ENCODE measurements at regions not wholly inside any gene's neighbourhood (a gene's known extent, or its start where the extent isn't known, plus 50 kb on each side); places are given as distances from the start of the nearest gene placed in this dataset.

- TF ChIP-seq, protein P1, sequence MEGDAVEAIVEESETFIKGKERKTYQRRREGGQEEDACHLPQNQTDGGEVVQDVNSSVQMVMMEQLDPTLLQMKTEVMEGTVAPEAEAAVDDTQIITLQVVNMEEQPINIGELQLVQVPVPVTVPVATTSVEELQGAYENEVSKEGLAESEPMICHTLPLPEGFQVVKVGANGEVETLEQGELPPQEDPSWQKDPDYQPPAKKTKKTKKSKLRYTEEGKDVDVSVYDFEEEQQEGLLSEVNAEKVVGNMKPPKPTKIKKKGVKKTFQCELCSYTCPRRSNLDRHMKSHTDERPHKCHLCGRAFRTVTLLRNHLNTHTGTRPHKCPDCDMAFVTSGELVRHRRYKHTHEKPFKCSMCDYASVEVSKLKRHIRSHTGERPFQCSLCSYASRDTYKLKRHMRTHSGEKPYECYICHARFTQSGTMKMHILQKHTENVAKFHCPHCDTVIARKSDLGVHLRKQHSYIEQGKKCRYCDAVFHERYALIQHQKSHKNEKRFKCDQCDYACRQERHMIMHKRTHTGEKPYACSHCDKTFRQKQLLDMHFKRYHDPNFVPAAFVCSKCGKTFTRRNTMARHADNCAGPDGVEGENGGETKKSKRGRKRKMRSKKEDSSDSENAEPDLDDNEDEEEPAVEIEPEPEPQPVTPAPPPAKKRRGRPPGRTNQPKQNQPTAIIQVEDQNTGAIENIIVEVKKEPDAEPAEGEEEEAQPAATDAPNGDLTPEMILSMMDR (IDR thresholded peaks at IDR 0.05; ENCODE audit: borderline replicate concordance, extremely low read depth, low read length, poor library complexity, severe bottlenecking), result no peak
- TF ChIP-seq EZH2 (IDR thresholded peaks at IDR 0.05; ENCODE audit: borderline replicate concordance, low read depth, low read length, severe bottlenecking), result no peak
Measured at GRCh38 chr2:59727121-59727590, 826.3 kb downstream of the BCL11A start.
